ENCODE measurements at regions not wholly inside any gene's neighbourhood (a gene's known extent, or its start where the extent isn't known, plus 50 kb on each side); places are given as distances from the start of the nearest gene placed in this dataset.

DNA sequence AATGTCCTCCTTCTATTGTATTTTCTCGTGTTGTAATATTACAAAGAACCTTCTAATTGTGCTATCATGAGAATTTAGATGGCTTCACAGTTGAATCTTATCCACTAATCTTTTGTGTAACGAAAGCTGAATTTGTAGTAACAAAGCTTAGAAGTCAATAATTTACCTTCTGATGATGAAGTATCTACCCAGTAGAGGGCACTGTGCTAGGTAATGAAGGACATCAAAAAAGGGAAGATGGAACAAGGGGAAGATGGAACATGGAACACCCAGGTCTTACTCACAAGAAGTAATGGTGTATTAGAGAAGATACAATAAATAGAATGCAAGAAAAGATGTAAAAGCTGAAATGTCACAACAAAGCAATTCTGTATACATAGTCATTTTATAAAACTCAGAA is 131.0 kb upstream of the CCNG1 start:
- no peak overlapping the region for H3K27ac ChIP-seq (ENCODE audit: insufficient read depth, low read length)
- peak; percentile 3 to 11 for DNase-seq (ENCODE audit: low read depth in 2 of 2)
- no peaks in the 10 kb centered on the region for H3K27me3 ChIP-seq (ENCODE audit: control insufficient read depth, insufficient read depth, low read length)
- no peak overlapping the region for H3K9ac ChIP-seq (ENCODE audit: insufficient read depth, low read length)
- no peaks in the 10 kb centered on the region for H3K79me2 ChIP-seq (ENCODE audit: control insufficient read depth, insufficient read depth, low read length)
- no peaks in the 10 kb centered on the region for H4K20me1 ChIP-seq (ENCODE audit: control insufficient read depth, extremely low read depth, insufficient read depth, low read length)
- no peak for TF ChIP-seq EZH2 (IDR thresholded peaks at IDR 0.05; ENCODE audit: low read length, missing control alignments)
- TF ChIP-seq, protein P1, sequence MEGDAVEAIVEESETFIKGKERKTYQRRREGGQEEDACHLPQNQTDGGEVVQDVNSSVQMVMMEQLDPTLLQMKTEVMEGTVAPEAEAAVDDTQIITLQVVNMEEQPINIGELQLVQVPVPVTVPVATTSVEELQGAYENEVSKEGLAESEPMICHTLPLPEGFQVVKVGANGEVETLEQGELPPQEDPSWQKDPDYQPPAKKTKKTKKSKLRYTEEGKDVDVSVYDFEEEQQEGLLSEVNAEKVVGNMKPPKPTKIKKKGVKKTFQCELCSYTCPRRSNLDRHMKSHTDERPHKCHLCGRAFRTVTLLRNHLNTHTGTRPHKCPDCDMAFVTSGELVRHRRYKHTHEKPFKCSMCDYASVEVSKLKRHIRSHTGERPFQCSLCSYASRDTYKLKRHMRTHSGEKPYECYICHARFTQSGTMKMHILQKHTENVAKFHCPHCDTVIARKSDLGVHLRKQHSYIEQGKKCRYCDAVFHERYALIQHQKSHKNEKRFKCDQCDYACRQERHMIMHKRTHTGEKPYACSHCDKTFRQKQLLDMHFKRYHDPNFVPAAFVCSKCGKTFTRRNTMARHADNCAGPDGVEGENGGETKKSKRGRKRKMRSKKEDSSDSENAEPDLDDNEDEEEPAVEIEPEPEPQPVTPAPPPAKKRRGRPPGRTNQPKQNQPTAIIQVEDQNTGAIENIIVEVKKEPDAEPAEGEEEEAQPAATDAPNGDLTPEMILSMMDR (conservative IDR thresholded peaks at IDR 0.05 in 1 of 2, IDR thresholded peaks at IDR 0.05 in 1 of 2; ENCODE audit: low read depth in 1 of 2, low read length in 2 of 2): peak in 1 of 2 donors; percentile 23
- H3K36me3 ChIP-seq (ENCODE audit: control insufficient read depth, insufficient read depth, low read length): no peaks in the 10 kb centered on the region
- no peak overlapping the region for H3K4me2 ChIP-seq (ENCODE audit: extremely low read depth, insufficient read depth, low read length)
- H3K4me3 ChIP-seq (replicated peaks in 1 of 4; ENCODE audit: control extremely low read depth in 1 of 4, insufficient read depth in 1 of 4, low read depth in 3 of 4, low read length in 4 of 4): no peak overlapping the region
- no peaks in the 10 kb centered on the region for H3K9me3 ChIP-seq (ENCODE audit: control insufficient read depth, insufficient read depth, low read depth, low read length)
- no peaks in the 10 kb centered on the region for H3K4me1 ChIP-seq (ENCODE audit: control insufficient read depth, extremely low read depth, insufficient read depth, low read length)
- no peak overlapping the region for H2AFZ ChIP-seq (ENCODE audit: low read length)

DNA sequence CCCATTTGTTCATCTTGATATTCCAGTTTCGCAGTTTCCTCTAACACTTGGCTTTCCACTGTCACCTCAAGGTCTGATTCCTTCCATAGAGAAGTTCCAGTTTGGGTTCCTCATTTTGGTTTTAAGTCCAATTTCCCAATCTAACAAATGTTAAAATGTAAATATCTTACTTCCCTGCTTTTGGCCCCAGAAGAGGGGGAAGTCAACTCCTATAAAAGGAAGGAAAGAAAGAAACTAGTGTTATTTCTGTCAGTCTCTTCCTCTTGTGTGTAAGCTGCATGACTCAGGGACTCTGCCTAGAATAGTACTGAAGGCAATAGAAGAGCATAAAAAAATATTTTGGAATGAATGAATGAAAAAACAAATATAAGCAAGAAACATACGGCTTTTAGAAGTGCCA is 127.5 kb upstream of the CCNG1 start:
- no peaks in the 10 kb centered on the region for H3K4me1 ChIP-seq (ENCODE audit: control insufficient read depth, extremely low read depth, insufficient read depth, low read length)
- TF ChIP-seq, protein P1 (conservative IDR thresholded peaks at IDR 0.05 in 1 of 2, IDR thresholded peaks at IDR 0.05 in 1 of 2; ENCODE audit: low read depth in 1 of 2, low read length in 2 of 2): no peak
- no peak for TF ChIP-seq EZH2 (IDR thresholded peaks at IDR 0.05; ENCODE audit: low read length, missing control alignments)
- H3K36me3 ChIP-seq (ENCODE audit: control insufficient read depth, insufficient read depth, low read length): no peaks in the 10 kb centered on the region
- no peak overlapping the region for H3K4me2 ChIP-seq (ENCODE audit: extremely low read depth, insufficient read depth, low read length)
- no peak for DNase-seq (ENCODE audit: low read depth in 2 of 2)
- no peaks in the 10 kb centered on the region for H3K27me3 ChIP-seq (ENCODE audit: control insufficient read depth, insufficient read depth, low read length)
- no peak overlapping the region for H3K4me3 ChIP-seq (replicated peaks in 1 of 4; ENCODE audit: control extremely low read depth in 1 of 4, insufficient read depth in 1 of 4, low read depth in 3 of 4, low read length in 4 of 4)
- no peak overlapping the region for H2AFZ ChIP-seq (ENCODE audit: low read length)
- H3K27ac ChIP-seq (ENCODE audit: insufficient read depth, low read length): no peak overlapping the region
- H3K79me2 ChIP-seq (ENCODE audit: control insufficient read depth, insufficient read depth, low read length): no peaks in the 10 kb centered on the region
- no peaks in the 10 kb centered on the region for H4K20me1 ChIP-seq (ENCODE audit: control insufficient read depth, extremely low read depth, insufficient read depth, low read length)
- no peaks in the 10 kb centered on the region for H3K9me3 ChIP-seq (ENCODE audit: control insufficient read depth, insufficient read depth, low read depth, low read length)
- H3K9ac ChIP-seq (ENCODE audit: insufficient read depth, low read length): no peak overlapping the region

DNA sequence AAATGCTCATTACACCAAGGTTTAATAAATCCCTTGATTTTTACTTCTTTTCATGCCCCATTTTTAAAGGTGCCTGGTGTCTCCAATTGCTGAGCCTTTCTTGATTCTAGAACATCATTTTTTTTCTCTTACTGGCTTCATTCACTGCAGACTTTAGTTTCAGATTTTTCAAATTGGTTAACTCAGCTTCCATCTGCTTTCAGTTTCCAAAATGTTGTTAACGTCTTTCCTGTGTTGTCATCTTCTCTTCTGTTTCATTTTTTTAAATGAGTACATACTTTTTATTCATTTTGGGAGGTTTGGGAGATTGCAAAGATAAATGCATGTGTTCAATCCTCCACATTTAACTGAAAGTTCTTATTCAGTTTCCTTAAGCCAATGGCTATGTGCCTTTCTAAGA is 126.4 kb upstream of the CCNG1 start:
- no peak for TF ChIP-seq EZH2 (IDR thresholded peaks at IDR 0.05; ENCODE audit: low read length, missing control alignments)
- Histone ChIP-seq H3K27ac (ENCODE audit: insufficient read depth, low read length) (no peak overlapping the region), H3K27me3 (ENCODE audit: control insufficient read depth, insufficient read depth, low read length) (no peaks in the 10 kb centered on the region), H3K36me3 (ENCODE audit: control insufficient read depth, insufficient read depth, low read length) (no peaks in the 10 kb centered on the region), H3K9me3 (ENCODE audit: control insufficient read depth, insufficient read depth, low read depth, low read length) (no peaks in the 10 kb centered on the region), H3K4me2 (ENCODE audit: extremely low read depth, insufficient read depth, low read length) (no peak overlapping the region), H3K4me3 (replicated peaks in 1 of 4; ENCODE audit: control extremely low read depth in 1 of 4, insufficient read depth in 1 of 4, low read depth in 3 of 4, low read length in 4 of 4) (no peak overlapping the region), H3K4me1 (ENCODE audit: control insufficient read depth, extremely low read depth, insufficient read depth, low read length) (no peaks in the 10 kb centered on the region), H2AFZ (ENCODE audit: low read length) (no peak overlapping the region), H3K9ac (ENCODE audit: insufficient read depth, low read length) (no peak overlapping the region), H4K20me1 (ENCODE audit: control insufficient read depth, extremely low read depth, insufficient read depth, low read length) (no peaks in the 10 kb centered on the region), H3K79me2 (ENCODE audit: control insufficient read depth, insufficient read depth, low read length) (no peaks in the 10 kb centered on the region)
- DNase-seq (ENCODE audit: low read depth in 2 of 2): no peak
